Spleen (tissue), 7 donors: ENCODE measurements at regions not wholly inside any gene's neighbourhood (a gene's known extent, or its start where the extent isn't known, plus 50 kb on each side); places are given as distances from the start of the nearest gene placed in this dataset.

Experiments used
- CTCF ChIP-seq, 11 experiments: fragments of 200-600 bp in 7 of 11; fragments of 450-650 bp in 4 of 11; sonication (generic) in 4 of 11; IDR thresholded peaks in 8 of 11; conservative IDR thresholded peaks in 3 of 11; 1 replicate in 7 of 11; 2 replicates in 4 of 11; pipeline versions ENCODE4 v1.4.0 to v1.8.0; 2016 to 2021; ENCODE audit warnings: antibody characterized with exemption in 11 of 11, inconsistent platforms in 4 of 11, mild to moderate bottlenecking in 1 of 11
- POLR2A ChIP-seq, 3 donors: fragments of 450-650 bp; IDR thresholded peaks; one replicate each; pipeline ENCODE4 v1.5.1; 2017; ENCODE audit warnings: antibody characterized with exemption in 3 of 3, mild to moderate bottlenecking in 1 of 3
- POLR2AphosphoS5 ChIP-seq, 3 donors: sonication (generic); formaldehyde crosslinking; IDR thresholded peaks; one replicate each; pipeline ENCODE4 v1.5.1; 2017; ENCODE audit warnings: antibody characterized with exemption in 3 of 3
- donor health status: DM: no; HTN: no; CAD: no; lungs with moderate emphysema.
- donor health status: DM: no; HTN: no; CAD: no.
- donor health status: DM: no; HTN: no; CAD: no.

GRCh38 chr14:97057238-97058073 lies 260.3 kb downstream of the VRK1 start:
- TF ChIP-seq POLR2A (IDR thresholded peaks at IDR 0.05) (no peak), CTCF (IDR thresholded peaks at IDR 0.05 in 8 of 11, conservative IDR thresholded peaks at IDR 0.05 in 3 of 11) (no peak), POLR2AphosphoS5 (IDR thresholded peaks at IDR 0.05) (no peak)
